ENCODE measurements at regions not wholly inside any gene's neighbourhood (a gene's known extent, or its start where the extent isn't known, plus 50 kb on each side); places are given as distances from the start of the nearest gene placed in this dataset.

GRCh38 chr1:8219530-8219929 is 98.4 kb upstream of the SLC45A1 start:
- H3K9me2 ChIP-seq (replicated peaks; ENCODE audit: insufficient read depth, low read length): no peaks in the 10 kb centered on the region
- no peak overlapping the region for H3K27ac ChIP-seq (ENCODE audit: low read depth, low read length)
- H3K27me3 ChIP-seq (ENCODE audit: low read length): no peaks in the 10 kb centered on the region
- no peak overlapping the region for H3K4me2 ChIP-seq (ENCODE audit: low read depth, low read length, poor library complexity, severe bottlenecking)
- TF ChIP-seq EZH2phosphoT487 (conservative IDR thresholded peaks at IDR 0.05; ENCODE audit: low read length) (no peak), CTCF (IDR thresholded peaks at IDR 0.05; ENCODE audit: insufficient read depth, low read length, poor library complexity, severe bottlenecking) (no peak)
- H2AFZ ChIP-seq (ENCODE audit: low read depth, low read length, severe bottlenecking): no peak overlapping the region
- H4K20me1 ChIP-seq (ENCODE audit: low read depth, low read length): no peaks in the 10 kb centered on the region
- no peaks in the 10 kb centered on the region for H3K79me2 ChIP-seq (ENCODE audit: insufficient read depth, low read length)
- H3K36me3 ChIP-seq (ENCODE audit: low read length): no peaks in the 10 kb centered on the region
- H3K9ac ChIP-seq (ENCODE audit: low read length): no peak overlapping the region
- H3F3A ChIP-seq (ENCODE audit: insufficient read depth): no peaks in the 10 kb centered on the region
- H3K4me3 ChIP-seq (ENCODE audit: insufficient read depth, low read length, poor library complexity, severe bottlenecking): no peak overlapping the region
- H3K9me3 ChIP-seq (ENCODE audit: insufficient read depth, low read length): no peaks in the 10 kb centered on the region

GRCh38 chr1:8218351-8219092 is 99.4 kb upstream of the SLC45A1 start:
- H3F3A ChIP-seq (ENCODE audit: insufficient read depth): no peaks in the 10 kb centered on the region

GRCh38 chr1:8217809-8218208 is 100.1 kb upstream of the SLC45A1 start:
- Histone ChIP-seq H3K9me2 (replicated peaks; ENCODE audit: insufficient read depth, low read length) (no peaks in the 10 kb centered on the region), H3K79me2 (ENCODE audit: insufficient read depth, low read length) (no peaks in the 10 kb centered on the region), H3K27ac (ENCODE audit: low read depth, low read length) (no peak overlapping the region), H3K9ac (ENCODE audit: low read length) (no peak overlapping the region), H2AFZ (ENCODE audit: low read depth, low read length, severe bottlenecking) (no peak overlapping the region), H3F3A (ENCODE audit: insufficient read depth) (no peaks in the 10 kb centered on the region), H3K27me3 (ENCODE audit: low read length) (no peaks in the 10 kb centered on the region), H3K4me2 (ENCODE audit: low read depth, low read length, poor library complexity, severe bottlenecking) (no peak overlapping the region), H3K4me3 (ENCODE audit: insufficient read depth, low read length, poor library complexity, severe bottlenecking) (no peak overlapping the region), H4K20me1 (ENCODE audit: low read depth, low read length) (no peaks in the 10 kb centered on the region), H3K36me3 (ENCODE audit: low read length) (no peaks in the 10 kb centered on the region), H3K9me3 (ENCODE audit: insufficient read depth, low read length) (no peaks in the 10 kb centered on the region)
- TF ChIP-seq EZH2phosphoT487 (conservative IDR thresholded peaks at IDR 0.05; ENCODE audit: low read length) (no peak), CTCF (IDR thresholded peaks at IDR 0.05; ENCODE audit: insufficient read depth, low read length, poor library complexity, severe bottlenecking) (no peak)

More at GRCh38 chr1:8218351-8219092, 99.4 kb upstream of the SLC45A1 start:
- Histone ChIP-seq H2AFZ (ENCODE audit: low read depth, low read length, severe bottlenecking) (no peak overlapping the region), H3K9me2 (replicated peaks; ENCODE audit: insufficient read depth, low read length) (no peaks in the 10 kb centered on the region), H3K4me3 (ENCODE audit: insufficient read depth, low read length, poor library complexity, severe bottlenecking) (no peak overlapping the region), H3K9ac (ENCODE audit: low read length) (no peak overlapping the region), H3K4me2 (ENCODE audit: low read depth, low read length, poor library complexity, severe bottlenecking) (no peak overlapping the region), H3K79me2 (ENCODE audit: insufficient read depth, low read length) (no peaks in the 10 kb centered on the region), H4K20me1 (ENCODE audit: low read depth, low read length) (no peaks in the 10 kb centered on the region), H3K27me3 (ENCODE audit: low read length) (no peaks in the 10 kb centered on the region), H3K27ac (ENCODE audit: low read depth, low read length) (no peak overlapping the region), H3K9me3 (ENCODE audit: insufficient read depth, low read length) (no peaks in the 10 kb centered on the region), H3K36me3 (ENCODE audit: low read length) (no peaks in the 10 kb centered on the region)
- TF ChIP-seq EZH2phosphoT487 (conservative IDR thresholded peaks at IDR 0.05; ENCODE audit: low read length) (no peak), CTCF (IDR thresholded peaks at IDR 0.05; ENCODE audit: insufficient read depth, low read length, poor library complexity, severe bottlenecking) (no peak)
